ENCODE measurements at regions not wholly inside any gene's neighbourhood (a gene's known extent, or its start where the extent isn't known, plus 50 kb on each side); places are given as distances from the start of the nearest gene placed in this dataset.
"Not testable (repeated sequence)": the region's sequence is repeated elsewhere in the genome, so short reads cannot be mapped to it uniquely, and the experiment has no call there.

- Histone ChIP-seq H3K9me3 (no peaks in the 10 kb centered on the region), H3K4me3 (no peak overlapping the region), H3K36me3 (no peaks in the 10 kb centered on the region), H3K27ac (no peak overlapping the region), H3K4me1 (no peaks in the 10 kb centered on the region), H3K27me3 (no peaks in the 10 kb centered on the region)
- no peak for DNase-seq (ENCODE audit: low spot score)
- no peak for TF ChIP-seq CTCF (IDR thresholded peaks at IDR 0.05)
These were observed 1636.8 kb downstream of the PCDH9 start for GRCh38 chr13:65593298-65593874.

- Histone ChIP-seq H3K9me3 (no peaks in the 10 kb centered on the region), H3K4me3 (no peak overlapping the region), H3K36me3 (no peaks in the 10 kb centered on the region), H3K4me1 (no peaks in the 10 kb centered on the region), H3K27me3 (no peaks in the 10 kb centered on the region), H3K27ac (no peak overlapping the region)
- no peak for DNase-seq (ENCODE audit: low spot score)
- TF ChIP-seq CTCF (IDR thresholded peaks at IDR 0.05): no peak
These were observed 1637.4 kb downstream of the PCDH9 start for GRCh38 chr13:65592731-65593130.

GRCh38 chr13:65585346-65585745 is 1644.8 kb downstream of the PCDH9 start:
- TF ChIP-seq CTCF (IDR thresholded peaks at IDR 0.05): no peak
- no peaks in the 10 kb centered on the region for H3K9me3 ChIP-seq
- no peak for DNase-seq (ENCODE audit: low spot score)

GRCh38 chr13:65584126-65584525 is 1646.0 kb downstream of the PCDH9 start:
- no peak overlapping the region for H3K4me3 ChIP-seq
- H3K27ac ChIP-seq: no peak overlapping the region
- no peaks in the 10 kb centered on the region for H3K4me1 ChIP-seq
- H3K27me3 ChIP-seq: no peaks in the 10 kb centered on the region
- DNase-seq (ENCODE audit: low spot score): no peak
- no peak for TF ChIP-seq CTCF (IDR thresholded peaks at IDR 0.05)
- no peaks in the 10 kb centered on the region for H3K36me3 ChIP-seq
- H3K9me3 ChIP-seq: no peaks in the 10 kb centered on the region

More at GRCh38 chr13:65585346-65585745, 1644.8 kb downstream of the PCDH9 start:
- Histone ChIP-seq H3K36me3 (no peaks in the 10 kb centered on the region), H3K4me1 (no peaks in the 10 kb centered on the region), H3K4me3 (no peak overlapping the region), H3K27ac (no peak overlapping the region), H3K27me3 (no peaks in the 10 kb centered on the region)

GRCh38 chr13:65582160-65582559 is 1648.0 kb downstream of the PCDH9 start:
- Histone ChIP-seq H3K36me3 (no peaks in the 10 kb centered on the region), H3K4me3 (no peak overlapping the region), H3K27me3 (no peaks in the 10 kb centered on the region), H3K9me3 (no peaks in the 10 kb centered on the region), H3K4me1 (no peaks in the 10 kb centered on the region), H3K27ac (no peak overlapping the region)
- no peak for DNase-seq (ENCODE audit: low spot score)
- TF ChIP-seq CTCF (IDR thresholded peaks at IDR 0.05): no peak

- not testable (repeated sequence) for H3K27ac ChIP-seq; DNase-seq (ENCODE audit: low spot score); H3K4me3 ChIP-seq; H3K9me3 ChIP-seq; H3K36me3 ChIP-seq; H3K27me3 ChIP-seq; H3K4me1 ChIP-seq
These were observed 1665.6 kb downstream of the PCDH9 start for GRCh38 chr13:65564561-65564960.
